Activated naive CD4-positive, alpha-beta T cell treated with anti-CD3 and anti-CD28 coated beads, Interleukin-2, amount 50 U/mL, for 72 hours (primary cell): ENCODE measurements at regions not wholly inside any gene's neighbourhood (a gene's known extent, or its start where the extent isn't known, plus 50 kb on each side); places are given as distances from the start of the nearest gene placed in this dataset.

Experiments used
- ATAC-seq, 2 donors: fragments of 150-1000 bp; cut with Tn5 transposase; 2 replicates each; pipeline ENCODE4 v1.10.0; 2021; ENCODE audit warnings: mild to moderate bottlenecking in 2 of 2, moderate library complexity in 2 of 2
- DNase-seq, 2 donors: peaks; one replicate each; pipeline ENCODE4 v3.0.0; 2021 to 2022; ENCODE audit warnings: low spot score in 2 of 2
- H3K27ac Mint-ChIP-seq, 2 donors: one replicate each; pipeline ENCODE4 v1.8.0; 2022; ENCODE audit warnings: mild to moderate bottlenecking in 2 of 2, mixed read lengths in 2 of 2
- H3K36me3 Mint-ChIP-seq, 2 donors: one replicate each; pipeline ENCODE4 v1.8.0; 2022; ENCODE audit warnings: mixed read lengths in 2 of 2
- H3K9me3 Mint-ChIP-seq, 2 donors: one replicate each; pipeline ENCODE4 v1.8.0; 2022; ENCODE audit warnings: mixed read lengths in 2 of 2

GRCh38 chr21:18630446-18630845, 226.9 kb upstream of the TMPRSS15 start:
- DNase-seq (no peak), ATAC-seq (no peak)
- H3K36me3 Mint-ChIP-seq, result no peaks in the 10 kb centered on the region
- H3K27ac Mint-ChIP-seq, result no peak overlapping the region
- peaks cover 10 to 11% of the 10 kb centered on the region in 2 donors for H3K9me3 Mint-ChIP-seq

DNA sequence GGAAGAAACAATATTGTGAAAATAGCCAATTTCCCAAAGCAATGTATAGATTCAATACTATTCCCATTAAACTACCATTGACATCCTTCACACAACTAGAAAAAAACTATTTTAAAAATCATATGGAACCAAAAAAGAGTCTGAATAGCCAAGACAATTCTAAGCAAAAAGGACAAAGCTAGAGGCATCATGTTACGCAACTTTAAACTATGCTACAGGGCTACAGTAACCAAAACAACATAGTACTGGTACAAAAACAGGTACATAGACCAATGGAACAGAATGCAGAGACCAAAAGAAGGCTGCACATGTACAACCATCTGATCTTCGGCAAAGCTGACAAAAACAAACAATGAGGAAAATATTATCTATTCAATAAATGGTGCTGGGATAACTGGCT, 233.3 kb upstream of the TMPRSS15 start:
- H3K27ac Mint-ChIP-seq, result no peak overlapping the region
- peaks cover 21 to 24% of the 10 kb centered on the region in 2 donors for H3K9me3 Mint-ChIP-seq
- H3K36me3 Mint-ChIP-seq, result no peaks in the 10 kb centered on the region
- ATAC-seq (no peak), DNase-seq (no peak)

DNA sequence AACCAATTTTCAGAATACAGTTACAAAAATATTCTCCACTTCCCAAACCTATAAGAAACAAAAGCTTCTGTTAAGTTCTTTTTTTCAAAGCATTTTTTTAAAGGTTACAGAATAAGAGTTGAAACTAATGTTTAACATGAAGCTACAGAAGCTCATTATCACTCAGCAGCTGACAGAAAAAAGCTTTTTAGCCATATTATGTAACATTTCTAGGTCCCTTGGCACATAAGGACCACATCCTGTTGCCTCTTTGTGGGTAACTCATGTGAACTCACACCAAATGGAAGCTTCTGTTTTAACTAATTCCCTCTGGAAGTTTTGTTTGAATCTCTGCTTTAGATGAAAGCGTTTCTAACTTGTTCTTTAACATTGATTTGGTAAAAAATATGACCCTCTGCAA, 242.5 kb upstream of the TMPRSS15 start:
- ATAC-seq (no peak), DNase-seq (no peak)
- Mint-ChIP-seq H3K36me3 (no peaks in the 10 kb centered on the region), H3K9me3 (peaks cover 4 to 9% of the 10 kb centered on the region in 2 donors), H3K27ac (no peak overlapping the region)

GRCh38 chr21:18655931-18656330, 252.3 kb upstream of the TMPRSS15 start:
- no peak overlapping the region for H3K27ac Mint-ChIP-seq
- DNase-seq (no peak), ATAC-seq (no peak)
- no peaks in the 10 kb centered on the region for H3K36me3 Mint-ChIP-seq
- peaks cover 8 to 15% of the 10 kb centered on the region in 2 donors for H3K9me3 Mint-ChIP-seq

- DNase-seq, result no peak
- Mint-ChIP-seq H3K27ac (no peak overlapping the region), H3K9me3 (peaks cover 6 to 16% of the 10 kb centered on the region in 2 donors), H3K36me3 (no peaks in the 10 kb centered on the region)
- ATAC-seq, result no peak
Observed at GRCh38 chr21:18661842-18662241, 258.3 kb upstream of the TMPRSS15 start.

DNA sequence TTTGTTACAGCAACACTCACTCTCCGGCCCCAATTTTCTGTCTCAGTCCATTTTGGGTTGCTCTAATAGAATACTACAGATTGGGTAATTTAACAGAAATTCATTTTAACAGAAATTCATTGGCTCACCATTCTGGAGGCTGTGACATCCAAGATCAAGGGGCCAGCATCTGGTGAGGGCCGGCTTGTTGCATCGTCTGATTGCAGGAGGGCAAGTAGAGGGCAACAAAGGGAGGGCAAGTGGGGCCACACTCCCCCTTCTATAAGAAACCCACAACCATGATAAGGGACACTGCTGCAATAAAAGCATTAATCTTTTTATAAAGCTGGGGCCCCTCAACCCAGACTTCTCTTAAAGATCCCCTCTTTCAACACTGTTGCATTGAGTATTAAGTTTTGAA, 260.1 kb upstream of the TMPRSS15 start:
- no peak for ATAC-seq
- Mint-ChIP-seq H3K27ac (no peak overlapping the region), H3K9me3 (peaks cover 8 to 18% of the 10 kb centered on the region in 2 donors), H3K36me3 (no peaks in the 10 kb centered on the region)
- DNase-seq, result no peak

- DNase-seq, result no peak
- H3K9me3 Mint-ChIP-seq, result peaks cover 16 to 33% of the 10 kb centered on the region in 2 donors
- no peak overlapping the region for H3K27ac Mint-ChIP-seq
- ATAC-seq, result no peak
- no peaks in the 10 kb centered on the region for H3K36me3 Mint-ChIP-seq
Observed at GRCh38 chr21:18666725-18667124, 263.1 kb upstream of the TMPRSS15 start.

DNA sequence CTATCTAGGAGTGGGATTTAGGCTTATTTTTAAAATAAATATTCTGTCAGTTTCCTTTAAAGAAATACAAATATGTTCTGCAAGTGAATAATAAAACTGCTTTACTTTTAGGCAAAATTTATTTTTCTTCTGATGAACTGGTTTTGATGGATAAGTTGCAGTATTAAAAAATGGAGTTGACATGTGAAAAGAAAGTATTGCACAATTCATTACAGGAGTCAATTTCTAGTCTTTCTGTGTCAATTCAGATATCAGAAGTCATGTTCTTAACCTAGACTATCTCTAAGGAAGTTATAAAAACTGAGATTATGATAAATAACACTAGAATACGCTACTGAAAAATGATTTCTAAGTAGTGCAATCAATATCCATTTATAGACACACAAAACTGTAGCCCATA, 270.2 kb upstream of the TMPRSS15 start:
- DNase-seq (no peak), ATAC-seq (no peak)
- peaks cover 0 to 5% of the 10 kb centered on the region in 2 donors for H3K36me3 Mint-ChIP-seq
- no peak overlapping the region for H3K27ac Mint-ChIP-seq
- peaks cover 18 to 27% of the 10 kb centered on the region in 2 donors for H3K9me3 Mint-ChIP-seq

- DNase-seq (no peak), ATAC-seq (no peak)
- no peak overlapping the region for H3K27ac Mint-ChIP-seq
- peaks cover 0 to 5% of the 10 kb centered on the region in 2 donors for H3K36me3 Mint-ChIP-seq
- peaks cover 7 to 27% of the 10 kb centered on the region in 2 donors for H3K9me3 Mint-ChIP-seq
Observed at GRCh38 chr21:18677632-18678031, 274.0 kb upstream of the TMPRSS15 start.

DNA sequence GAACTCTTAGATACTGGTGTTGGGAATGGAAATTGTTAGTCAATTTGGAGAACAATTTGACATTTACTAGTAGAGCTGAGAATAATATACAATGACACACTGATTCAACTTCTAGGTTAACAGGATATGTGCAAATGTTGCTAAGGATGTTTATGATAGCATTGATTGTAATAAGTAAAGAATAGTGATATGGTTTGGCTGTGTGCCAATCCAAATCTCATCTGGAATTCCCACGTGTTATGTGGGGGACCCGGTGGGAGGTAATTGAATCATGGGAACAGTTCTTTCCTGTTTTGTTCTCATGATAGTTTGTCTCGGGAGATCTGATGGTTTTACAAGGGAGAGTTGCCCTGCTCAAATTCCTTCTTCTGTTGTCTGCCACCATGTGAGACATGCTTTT, 302.4 kb upstream of the TMPRSS15 start:
- Mint-ChIP-seq H3K9me3 (peaks cover under 1 to 18% of the 10 kb centered on the region in 2 donors), H3K27ac (no peak overlapping the region), H3K36me3 (no peaks in the 10 kb centered on the region)
- ATAC-seq, result no peak
- DNase-seq, result no peak

GRCh38 chr21:18711662-18712061, 308.1 kb upstream of the TMPRSS15 start:
- ATAC-seq (no peak), DNase-seq (no peak)
- Mint-ChIP-seq H3K36me3 (no peaks in the 10 kb centered on the region), H3K27ac (no peak overlapping the region), H3K9me3 (peaks cover 22 to 24% of the 10 kb centered on the region in 2 donors)

DNA sequence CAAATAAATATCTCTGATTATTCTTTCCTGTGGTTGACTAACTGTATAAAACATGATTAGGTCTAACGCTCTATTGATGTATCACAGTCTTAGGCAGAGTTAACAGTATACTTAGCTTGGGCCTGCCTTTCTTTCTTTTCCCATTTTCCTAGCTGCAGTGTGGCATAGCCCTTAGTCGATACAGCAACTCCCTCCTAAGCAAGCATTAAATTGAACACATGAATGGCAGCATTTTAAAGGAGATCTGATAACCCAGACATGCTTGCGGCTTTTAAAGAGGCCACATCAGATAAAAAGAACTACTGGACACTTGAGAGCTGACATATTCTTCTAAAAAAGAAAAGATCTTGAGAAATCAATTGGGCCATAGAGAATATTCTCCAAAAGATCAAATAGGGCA, 312.0 kb upstream of the TMPRSS15 start:
- ATAC-seq (no peak), DNase-seq (no peak)
- H3K27ac Mint-ChIP-seq, result no peak overlapping the region
- H3K36me3 Mint-ChIP-seq, result no peaks in the 10 kb centered on the region
- peaks cover 19 to 35% of the 10 kb centered on the region in 2 donors for H3K9me3 Mint-ChIP-seq

DNA sequence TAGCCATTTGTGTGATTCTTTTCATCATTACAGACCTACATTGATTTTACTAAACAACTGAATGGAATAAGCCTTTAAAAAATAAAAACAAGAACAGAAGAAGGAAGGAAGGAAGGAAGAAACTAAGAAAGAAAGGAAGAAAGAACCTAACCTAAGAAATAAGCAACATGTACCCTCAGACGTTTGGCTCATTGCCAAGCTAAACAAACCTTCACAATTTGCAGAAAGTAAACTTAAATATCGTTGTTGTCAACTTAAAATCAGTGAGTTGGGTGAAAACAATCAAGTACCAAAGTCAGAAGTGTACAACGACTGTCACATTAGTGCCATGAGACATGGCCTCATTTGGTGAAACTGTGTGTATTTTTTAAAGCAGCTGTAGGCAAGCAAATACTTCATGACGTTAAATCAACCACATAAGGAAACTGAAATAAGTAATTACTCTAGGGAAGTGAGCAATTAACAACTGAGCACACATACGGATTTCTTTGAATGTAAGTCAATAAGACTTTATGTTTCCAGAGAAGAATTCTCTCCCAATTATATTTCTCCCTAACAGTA, 313.1 kb upstream of the TMPRSS15 start:
- Mint-ChIP-seq H3K27ac (no peak overlapping the region), H3K36me3 (no peaks in the 10 kb centered on the region), H3K9me3 (peaks cover 18 to 29% of the 10 kb centered on the region in 2 donors)
- DNase-seq, result no peak
- ATAC-seq, result no peak

DNA sequence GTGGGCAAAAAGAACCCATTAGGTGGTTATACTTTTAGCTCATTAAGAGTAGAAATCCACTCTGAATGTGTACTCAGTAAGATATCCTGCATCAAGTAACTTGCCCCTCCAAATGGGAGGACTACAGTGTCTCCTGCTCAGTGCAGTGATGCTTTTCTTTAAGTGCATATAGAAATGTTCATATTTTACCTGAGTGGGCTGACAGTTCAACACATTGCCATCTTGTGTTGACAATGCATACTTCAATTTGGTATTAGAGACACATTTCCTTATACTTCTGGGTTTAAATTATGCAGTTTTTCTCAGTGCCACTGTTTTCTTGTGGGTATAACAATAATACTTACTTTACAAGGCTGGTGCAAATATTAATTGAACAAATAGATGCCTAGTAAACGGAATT, 318.6 kb upstream of the TMPRSS15 start:
- DNase-seq, result no peak
- ATAC-seq, result no peak
- H3K9me3 Mint-ChIP-seq, result peaks cover 11 to 20% of the 10 kb centered on the region in 2 donors

DNA sequence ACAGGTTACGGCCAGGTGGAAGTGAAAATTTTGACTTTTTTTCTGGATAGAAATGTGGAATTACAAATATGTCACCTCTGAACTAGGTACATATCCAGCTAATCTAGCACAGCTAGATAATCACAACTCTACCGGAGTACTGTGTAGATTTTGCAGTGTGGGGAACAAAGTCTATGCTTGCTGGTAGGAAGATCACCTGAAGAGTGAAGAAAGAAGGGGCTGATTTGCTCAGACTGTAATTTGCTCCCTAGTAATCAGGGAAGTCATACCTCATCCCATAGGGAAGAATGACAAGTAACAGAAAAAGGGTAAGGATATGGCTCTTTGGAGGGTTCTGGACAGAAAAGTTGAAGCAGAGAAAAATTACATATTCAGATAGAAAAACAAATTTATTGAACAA, 319.6 kb upstream of the TMPRSS15 start:
- Mint-ChIP-seq H3K9me3 (peaks cover 11 to 14% of the 10 kb centered on the region in 2 donors), H3K27ac (no peak overlapping the region), H3K36me3 (no peaks in the 10 kb centered on the region)
- DNase-seq (no peak), ATAC-seq (no peak)

More for the DNA sequence above, 318.6 kb upstream of the TMPRSS15 start:
- H3K36me3 Mint-ChIP-seq, result no peaks in the 10 kb centered on the region
- no peak overlapping the region for H3K27ac Mint-ChIP-seq

DNA sequence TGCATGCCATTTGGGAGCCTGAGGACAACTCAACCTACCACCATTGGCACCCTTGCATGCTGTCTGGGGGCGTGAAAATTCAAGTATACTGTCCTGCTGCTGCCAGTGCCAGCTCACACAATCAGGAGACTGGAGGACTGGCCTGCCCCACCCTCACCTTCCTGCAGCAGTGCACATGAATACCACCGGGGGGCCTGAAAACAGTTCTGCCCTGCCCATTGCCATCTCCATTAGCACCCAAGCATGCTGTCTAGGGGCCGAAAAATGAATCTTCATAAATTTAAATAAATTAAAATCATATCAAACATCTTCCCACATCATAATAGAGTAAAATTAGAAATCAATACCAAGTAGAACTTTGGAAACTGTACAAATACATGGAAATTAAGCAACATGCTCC, 322.1 kb upstream of the TMPRSS15 start:
- Mint-ChIP-seq H3K36me3 (no peaks in the 10 kb centered on the region), H3K27ac (no peak overlapping the region), H3K9me3 (peaks cover 13 to 14% of the 10 kb centered on the region in 2 donors)
- DNase-seq, result no peak
- no peak for ATAC-seq

- ATAC-seq (no peak), DNase-seq (no peak)
- Mint-ChIP-seq H3K27ac (no peak overlapping the region), H3K9me3 (peaks cover 9 to 16% of the 10 kb centered on the region in 2 donors), H3K36me3 (no peaks in the 10 kb centered on the region)
Observed at GRCh38 chr21:18741954-18742353, 338.4 kb upstream of the TMPRSS15 start.

DNA sequence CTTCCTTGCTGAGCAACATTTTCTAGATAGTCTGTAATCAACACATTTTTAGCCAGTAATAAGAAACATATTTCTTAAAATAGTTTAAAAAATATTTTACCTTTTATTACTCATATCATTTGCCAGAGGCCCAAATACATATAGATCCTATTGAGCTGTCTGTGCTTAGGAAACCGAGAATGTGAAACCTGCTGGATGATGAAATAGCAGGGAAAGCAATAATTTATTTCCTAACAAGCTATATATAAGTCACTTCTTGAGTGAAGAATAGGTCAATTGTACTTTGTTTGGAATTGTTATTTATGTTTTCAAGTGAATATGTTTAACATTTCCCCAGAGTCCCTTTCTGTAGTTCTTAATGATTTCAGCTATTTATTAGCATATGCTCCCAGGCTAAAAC, 339.9 kb upstream of the TMPRSS15 start:
- Mint-ChIP-seq H3K36me3 (no peaks in the 10 kb centered on the region), H3K9me3 (peaks cover 9% of the 10 kb centered on the region in 2 donors), H3K27ac (no peak overlapping the region)
- no peak for ATAC-seq
- no peak for DNase-seq
